DOHH2 (cell line): ENCODE measurements at regions not wholly inside any gene's neighbourhood (a gene's known extent, or its start where the extent isn't known, plus 50 kb on each side); places are given as distances from the start of the nearest gene placed in this dataset.

Source experiments
- EZH2phosphoT487 ChIP-seq: fragments of 200-600 bp; sonication (generic); IDR thresholded peaks from 2 replicates; pipeline ENCODE4 v1.6.1; 2017; ENCODE audit warnings: borderline replicate concordance, mild to moderate bottlenecking, antibody characterized with exemption, low read length, moderate library complexity, mixed read lengths
- TF ChIP-seq, protein P1 (sequence below): fragments of 200-600 bp; sonication (generic); IDR thresholded peaks from one replicate; pipeline ENCODE4 v1.5.1; 2014; ENCODE audit warnings: antibody characterized with exemption, mild to moderate bottlenecking, low read depth, low read length; ENCODE audit not compliant: poor library complexity, severe bottlenecking

DNA sequence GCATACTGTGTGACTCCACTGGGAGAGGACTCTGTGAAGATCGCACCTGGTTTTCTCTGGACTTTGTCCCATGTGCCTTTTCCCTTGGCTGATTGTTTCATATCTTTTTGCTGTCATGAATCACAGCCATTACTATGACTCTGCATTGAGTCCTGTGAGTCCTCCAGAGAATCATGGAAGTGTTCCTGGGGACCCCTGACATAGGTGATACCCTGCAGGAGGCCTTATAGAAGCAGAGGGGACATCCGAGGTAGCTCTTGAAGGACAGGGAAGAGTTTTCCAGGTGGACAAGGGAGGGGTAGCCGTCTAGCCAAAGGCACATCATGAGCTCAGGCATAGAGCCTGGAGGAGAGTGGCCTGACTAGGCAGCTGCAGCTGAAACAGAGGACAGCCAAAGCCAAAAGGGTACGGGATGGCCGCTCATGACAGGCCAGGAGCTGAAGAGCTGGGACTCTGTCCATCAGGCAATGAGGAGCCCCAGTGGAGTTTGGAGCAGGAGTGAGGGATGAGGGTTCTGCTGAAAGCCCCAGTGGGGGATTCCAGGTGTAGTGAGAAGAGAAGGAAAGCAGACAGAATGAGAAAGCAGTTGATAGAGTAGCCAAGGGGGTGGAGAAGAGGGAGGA is 86.6 kb upstream of the TOX2 start:
- TF ChIP-seq, protein P1, sequence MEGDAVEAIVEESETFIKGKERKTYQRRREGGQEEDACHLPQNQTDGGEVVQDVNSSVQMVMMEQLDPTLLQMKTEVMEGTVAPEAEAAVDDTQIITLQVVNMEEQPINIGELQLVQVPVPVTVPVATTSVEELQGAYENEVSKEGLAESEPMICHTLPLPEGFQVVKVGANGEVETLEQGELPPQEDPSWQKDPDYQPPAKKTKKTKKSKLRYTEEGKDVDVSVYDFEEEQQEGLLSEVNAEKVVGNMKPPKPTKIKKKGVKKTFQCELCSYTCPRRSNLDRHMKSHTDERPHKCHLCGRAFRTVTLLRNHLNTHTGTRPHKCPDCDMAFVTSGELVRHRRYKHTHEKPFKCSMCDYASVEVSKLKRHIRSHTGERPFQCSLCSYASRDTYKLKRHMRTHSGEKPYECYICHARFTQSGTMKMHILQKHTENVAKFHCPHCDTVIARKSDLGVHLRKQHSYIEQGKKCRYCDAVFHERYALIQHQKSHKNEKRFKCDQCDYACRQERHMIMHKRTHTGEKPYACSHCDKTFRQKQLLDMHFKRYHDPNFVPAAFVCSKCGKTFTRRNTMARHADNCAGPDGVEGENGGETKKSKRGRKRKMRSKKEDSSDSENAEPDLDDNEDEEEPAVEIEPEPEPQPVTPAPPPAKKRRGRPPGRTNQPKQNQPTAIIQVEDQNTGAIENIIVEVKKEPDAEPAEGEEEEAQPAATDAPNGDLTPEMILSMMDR, result no peak
- TF ChIP-seq EZH2phosphoT487, result no peak
